GM18519 (cell line): ENCODE measurements at regions not wholly inside any gene's neighbourhood (a gene's known extent, or its start where the extent isn't known, plus 50 kb on each side); places are given as distances from the start of the nearest gene placed in this dataset.
"Not testable (repeated sequence)": the region's sequence is repeated elsewhere in the genome, so short reads cannot be mapped to it uniquely, and the experiment has no call there.

Experiments used
- ATAC-seq: cut with Tn5 transposase; IDR thresholded peaks from one replicate; pipeline ENCODE4 v1.9.1; 2021; ENCODE audit warnings: mild to moderate bottlenecking, moderate library complexity; ENCODE audit not compliant: unreplicated experiment, low FRiP score

- no peak for ATAC-seq
These were observed 153.9 kb upstream of the CES5A start for GRCh38 chr16:56029026-56029425.

GRCh38 chr16:56022818-56023217, 147.6 kb upstream of the CES5A start:
- no peak for ATAC-seq

DNA sequence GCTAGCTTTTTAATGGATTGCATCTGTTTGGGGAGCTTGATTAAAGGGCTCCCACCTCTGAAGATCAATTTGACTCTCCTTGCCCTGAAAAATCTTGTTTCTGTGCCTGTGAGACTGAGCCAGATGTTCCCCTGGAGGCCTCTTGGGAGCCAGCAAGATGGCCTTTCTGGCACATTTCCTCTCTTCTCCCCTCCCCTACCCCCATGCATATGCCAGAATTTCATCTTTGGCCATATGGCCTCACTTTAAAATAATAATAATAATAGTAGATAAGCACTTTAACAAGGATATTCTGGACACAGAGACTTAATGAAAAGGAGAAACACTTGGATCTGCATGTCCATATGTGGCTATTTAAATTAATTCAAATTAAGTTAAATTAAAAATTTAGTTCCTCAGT, 144.1 kb upstream of the CES5A start:
- ATAC-seq: no peak

DNA sequence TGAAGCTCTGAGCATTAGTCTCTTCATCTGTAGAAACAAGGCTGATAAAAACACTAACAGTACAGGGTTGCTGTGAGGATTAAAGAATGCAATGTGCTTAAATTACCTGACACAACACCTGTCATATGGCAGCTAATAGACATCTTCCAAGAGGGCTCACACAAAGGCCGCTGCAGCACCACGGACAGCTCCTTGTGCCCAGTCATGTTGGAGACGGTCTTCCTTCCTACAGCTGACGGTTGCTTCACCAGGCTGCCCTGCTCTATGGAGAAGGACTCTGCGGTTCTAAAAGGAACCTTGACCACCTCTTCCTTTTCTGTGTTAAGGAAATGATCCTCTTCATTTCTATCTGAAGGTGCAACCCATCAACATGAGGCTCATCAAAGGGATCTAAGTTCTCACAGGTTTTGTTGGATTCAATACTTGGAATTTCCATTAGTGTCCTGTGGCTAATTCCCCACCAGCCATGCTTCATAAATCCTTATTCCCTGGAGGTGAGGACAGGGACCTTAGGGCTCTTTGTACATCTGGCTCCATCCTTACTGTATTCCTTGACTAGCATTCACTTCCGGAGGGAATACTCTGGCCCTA, 138.9 kb upstream of the CES5A start:
- no peak for ATAC-seq

DNA sequence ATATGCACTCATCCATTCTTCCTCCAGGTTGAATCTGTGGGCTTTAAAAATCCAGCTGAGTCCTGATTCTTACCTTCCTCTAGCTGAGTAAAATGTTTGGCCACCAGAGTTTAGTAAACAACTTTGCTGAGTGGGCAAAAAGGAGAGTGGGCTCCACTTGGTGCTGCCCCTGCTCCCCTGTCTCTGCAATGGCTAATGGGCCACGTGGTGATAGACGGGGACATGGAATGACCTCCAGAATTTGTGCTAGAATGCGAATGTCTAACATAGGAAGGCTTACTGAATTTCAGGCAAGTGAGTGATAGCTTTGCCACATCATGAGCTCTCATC, 137.3 kb upstream of the CES5A start:
- no peak for ATAC-seq

DNA sequence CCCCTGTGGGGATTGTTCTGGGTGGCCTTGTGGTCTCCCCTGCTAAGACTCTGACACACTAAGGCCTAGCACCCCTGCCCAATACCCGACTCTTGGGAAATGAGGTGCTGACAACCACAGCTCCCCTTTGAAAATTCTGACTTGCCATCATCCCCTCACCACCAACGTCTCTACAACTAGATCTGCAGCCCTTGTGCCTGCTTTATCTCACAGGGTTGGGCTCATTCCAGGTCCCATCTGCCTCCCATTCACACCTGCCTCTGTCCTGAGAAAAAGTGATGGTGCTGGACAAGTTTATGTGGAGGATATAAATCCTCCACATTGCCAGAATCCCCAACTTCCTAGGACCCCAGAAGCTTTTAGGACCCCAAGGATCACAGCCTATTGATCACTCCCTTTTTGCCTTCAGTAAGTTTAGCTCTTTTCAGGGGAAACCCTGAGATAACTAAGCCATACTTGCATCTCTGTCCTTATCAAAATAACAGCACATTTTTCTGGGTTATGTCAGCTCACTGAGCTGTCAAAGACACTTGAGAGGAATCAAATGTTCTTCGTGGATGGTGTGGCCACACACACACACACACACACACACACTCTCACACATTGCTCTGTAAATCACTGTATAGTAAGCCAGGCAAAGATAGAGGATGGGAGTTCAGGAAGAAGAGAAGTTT, 136.8 kb upstream of the CES5A start:
- ATAC-seq: no peak

DNA sequence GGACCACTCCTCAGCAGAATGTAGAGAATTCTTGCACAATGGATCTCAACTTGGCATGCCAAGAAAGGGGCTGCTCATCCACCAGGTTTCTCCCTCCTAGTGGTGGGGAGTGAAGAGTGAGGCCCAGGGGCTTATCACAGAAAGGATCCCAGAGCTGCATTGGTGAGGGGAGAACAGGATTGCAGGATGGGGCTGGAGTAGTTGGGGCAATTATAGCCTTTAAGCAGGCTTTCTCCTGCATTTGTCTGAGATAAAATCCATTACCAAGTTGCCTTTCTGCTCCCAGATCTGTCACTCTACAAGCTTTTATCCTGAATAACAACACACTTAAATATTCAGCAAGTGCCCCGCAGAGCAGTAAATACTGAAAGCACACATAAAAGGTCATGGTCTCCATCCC, 130.8 kb upstream of the CES5A start:
- ATAC-seq: no peak

DNA sequence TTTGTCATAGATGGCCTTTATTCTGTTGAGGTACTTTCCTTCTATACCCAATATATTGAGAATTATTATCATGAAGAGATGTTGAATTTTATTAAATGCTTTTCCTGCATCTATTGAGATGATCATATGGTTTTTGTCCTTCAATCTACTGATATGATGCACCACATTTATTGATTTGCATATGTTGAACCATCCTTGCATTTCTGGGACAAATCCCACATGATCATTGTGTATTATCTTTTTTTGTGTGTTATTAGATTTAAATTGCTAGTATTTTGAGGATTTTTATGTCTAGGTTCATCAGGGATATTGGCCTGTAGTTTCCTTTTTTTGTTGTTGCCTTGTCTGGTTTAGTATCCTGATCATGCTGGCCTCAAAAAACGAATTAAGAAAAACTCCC, 124.5 kb upstream of the CES5A start:
- ATAC-seq: no peak

DNA sequence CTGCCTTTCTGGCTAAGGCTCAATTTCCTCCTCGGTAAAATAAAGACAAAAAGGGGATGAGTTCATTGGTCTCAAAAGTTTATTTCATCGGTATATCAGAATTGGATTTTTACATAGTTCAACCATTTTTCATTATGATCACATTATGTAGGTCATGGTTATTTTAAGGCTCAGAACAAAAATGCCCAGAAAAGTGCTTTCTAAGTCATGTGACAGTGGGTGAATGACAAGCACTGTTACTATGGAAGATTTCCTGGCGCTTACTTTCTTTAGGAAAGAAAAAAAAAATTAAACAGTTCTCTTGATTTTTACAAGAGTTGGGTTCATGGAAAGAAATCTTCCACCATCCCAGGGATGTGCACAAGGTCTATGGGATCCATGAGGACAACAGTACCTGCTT, 117.9 kb upstream of the CES5A start:
- ATAC-seq: no peak

- ATAC-seq: no peak
These were observed 117.4 kb upstream of the CES5A start for GRCh38 chr16:55992551-55992950.

DNA sequence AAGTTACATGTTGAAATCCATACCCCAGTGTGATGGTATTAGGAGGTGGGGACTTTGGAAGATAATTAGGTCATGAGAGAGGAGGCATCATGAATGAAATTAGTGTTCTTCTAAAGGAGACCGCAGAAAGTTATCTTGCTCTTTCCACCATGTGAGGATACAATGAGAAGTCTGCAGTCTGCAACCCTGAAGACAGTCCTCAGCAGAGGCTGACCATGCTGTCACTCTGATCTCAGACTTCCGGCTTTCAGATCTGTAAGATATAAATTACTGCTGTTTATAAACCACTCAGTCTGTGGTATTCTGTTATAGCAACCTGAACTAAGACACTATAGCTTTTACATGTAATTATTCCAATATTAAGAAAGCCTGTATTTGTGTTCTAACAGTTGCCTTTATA, 116.7 kb upstream of the CES5A start:
- ATAC-seq: no peak

- no peak for ATAC-seq
These were observed 114.4 kb upstream of the CES5A start for GRCh38 chr16:55989569-55989907.

DNA sequence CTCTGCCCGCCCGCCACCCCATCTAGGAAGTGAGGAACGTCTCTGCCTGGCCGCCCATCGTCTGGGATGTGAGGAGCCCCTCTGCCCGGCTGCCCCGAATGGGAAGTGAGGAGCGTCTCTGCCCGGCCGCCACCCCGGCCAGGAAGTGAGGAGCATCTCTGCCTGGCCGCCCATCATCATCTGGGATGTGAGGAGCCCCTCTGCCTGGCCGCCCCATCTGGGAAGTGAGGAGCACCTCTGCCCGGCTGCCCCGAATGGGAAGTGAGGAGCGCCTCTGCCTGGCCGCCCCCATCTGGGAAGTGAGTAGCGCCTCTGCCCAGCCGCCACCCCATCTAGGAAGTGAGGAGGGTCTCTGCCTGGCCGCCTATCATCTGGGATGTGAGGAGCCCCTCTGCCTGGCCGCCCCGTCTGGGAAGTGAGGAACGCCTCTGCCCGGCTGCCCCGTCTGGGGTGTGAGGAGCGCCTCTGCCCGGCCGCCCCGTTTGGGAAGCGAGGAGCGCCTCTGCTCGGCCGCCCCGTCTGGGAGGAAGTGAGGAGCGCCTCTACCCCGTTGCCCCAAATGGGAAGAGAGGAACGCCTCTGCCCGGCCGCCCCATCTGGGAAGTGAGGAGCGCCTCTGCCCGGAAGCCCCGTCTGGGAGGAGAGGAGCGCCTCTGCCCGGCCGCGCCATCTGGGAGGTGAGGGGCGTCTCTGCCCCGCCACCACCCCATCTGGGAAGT, 113.8 kb upstream of the CES5A start:
- not testable (repeated sequence) for ATAC-seq

DNA sequence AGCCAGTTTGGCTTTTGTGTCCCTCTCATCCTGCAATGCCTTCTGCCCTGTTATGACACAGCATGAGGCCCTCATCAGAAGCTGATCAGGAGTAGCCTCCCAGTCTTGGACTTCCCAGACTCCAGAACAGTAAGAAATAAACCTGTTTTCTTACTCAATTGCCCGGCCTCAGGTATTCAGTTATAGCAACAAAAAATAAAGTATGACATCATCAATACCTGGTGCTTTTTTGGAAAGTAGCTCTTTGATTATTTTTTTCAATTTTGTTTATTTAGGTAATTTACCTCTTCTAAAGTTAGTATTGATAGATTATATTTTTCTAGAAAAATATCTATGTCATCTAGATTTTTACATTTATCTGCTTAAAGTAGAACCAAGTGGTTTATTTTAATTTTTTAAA, 112.8 kb upstream of the CES5A start:
- no peak for ATAC-seq

DNA sequence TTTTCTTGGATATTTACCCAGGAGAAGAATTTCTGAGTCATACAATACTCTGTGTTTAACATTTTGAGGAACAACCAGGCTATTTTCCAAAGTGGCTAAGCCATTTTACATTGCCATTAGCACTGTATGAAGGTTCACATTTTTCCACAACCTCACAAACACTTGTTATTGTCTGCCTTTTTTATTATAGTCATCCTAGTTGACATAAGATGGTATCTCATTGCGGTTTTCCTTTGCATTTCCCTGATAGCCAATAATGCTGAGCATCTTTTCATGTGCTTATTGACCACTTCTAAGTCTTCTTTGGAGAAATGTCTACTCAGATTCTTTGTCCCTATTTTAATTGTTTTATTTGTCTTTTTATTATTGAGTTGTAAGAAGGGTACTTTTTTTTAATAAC, 107.4 kb upstream of the CES5A start:
- ATAC-seq: no peak

- no peak for ATAC-seq
These were observed 106.4 kb upstream of the CES5A start for GRCh38 chr16:55981557-55981956.

DNA sequence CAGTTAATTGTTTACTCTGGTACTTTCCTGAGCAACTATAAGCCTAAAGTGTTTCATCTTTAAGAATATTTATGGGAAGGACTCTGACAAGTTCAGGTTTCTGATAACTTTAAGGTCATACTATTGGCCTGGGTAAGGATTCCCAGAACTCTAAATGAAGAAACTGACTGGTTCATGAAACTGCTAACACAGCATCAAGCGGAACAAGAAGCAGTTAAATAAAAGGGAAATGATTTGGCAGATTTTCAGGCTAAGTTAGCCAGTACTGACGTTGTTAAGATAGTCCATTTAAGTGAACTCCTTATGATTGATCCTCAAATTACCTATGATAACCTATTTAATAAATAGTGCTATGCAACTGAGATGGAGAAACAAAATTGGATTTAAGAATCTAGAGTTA, 101.6 kb upstream of the CES5A start:
- ATAC-seq: no peak

DNA sequence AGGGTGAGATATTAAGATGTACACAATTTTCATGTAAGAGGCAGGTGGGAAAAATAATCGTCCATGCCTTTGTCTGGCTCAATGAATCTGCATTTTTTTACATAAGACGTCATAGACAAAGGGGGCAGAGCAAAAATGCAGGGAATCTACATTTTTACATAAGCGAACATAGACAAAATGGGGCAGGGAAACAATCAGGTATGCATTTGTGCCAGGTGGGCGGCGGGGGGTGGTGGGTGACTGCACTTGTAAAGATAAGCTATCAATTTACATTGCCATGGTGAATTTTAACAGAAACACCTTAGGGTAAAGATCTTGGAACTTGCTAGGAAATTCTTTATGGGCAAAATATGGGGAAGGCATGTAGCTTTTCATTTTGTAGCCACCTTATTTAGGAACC, 96.3 kb upstream of the CES5A start:
- ATAC-seq: no peak

DNA sequence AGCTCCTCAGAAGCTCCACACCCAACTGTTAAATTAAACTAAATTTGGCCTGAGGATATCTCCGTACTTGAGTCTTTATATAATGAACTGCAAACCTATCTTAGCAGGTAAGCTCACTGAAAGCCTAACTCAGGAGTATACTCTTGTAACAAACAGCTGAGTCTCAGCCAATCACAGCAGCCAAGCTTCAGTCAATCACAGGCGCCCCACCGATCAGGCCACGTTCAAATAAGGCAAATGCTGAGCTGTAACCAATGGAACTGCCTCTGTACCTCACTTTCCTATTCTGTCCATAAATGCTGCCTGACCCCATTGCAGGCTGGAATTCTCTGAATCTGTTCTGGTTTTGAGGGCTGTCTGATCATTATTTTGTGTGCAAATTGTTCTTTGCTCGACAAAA, 93.0 kb upstream of the CES5A start:
- ATAC-seq: no peak

DNA sequence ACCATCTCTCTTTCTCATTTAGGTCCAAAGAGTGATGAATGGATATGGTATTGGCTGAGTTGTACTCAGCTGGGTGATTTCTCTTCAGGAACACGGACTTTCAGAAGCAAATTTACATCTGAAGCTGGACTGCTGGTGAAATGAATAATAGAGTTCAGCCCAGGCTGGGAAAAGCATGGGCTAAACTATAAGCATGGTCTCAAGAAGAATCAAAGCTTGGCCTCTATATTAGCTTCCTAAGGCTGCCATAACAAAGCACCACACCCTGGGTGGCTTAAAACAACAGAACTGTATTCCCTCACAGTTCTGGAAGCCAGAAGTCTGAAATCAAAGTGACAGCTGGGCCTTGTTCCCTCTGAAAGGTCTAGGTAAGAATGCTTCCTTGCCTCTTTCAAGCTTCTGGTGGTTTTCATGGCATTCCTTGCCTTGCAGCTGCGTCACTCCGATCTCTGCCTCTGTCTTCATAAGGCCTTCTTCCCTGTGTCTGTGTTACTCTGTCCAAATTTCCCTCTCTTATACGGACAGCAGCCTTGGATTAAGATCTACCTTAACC, 89.8 kb upstream of the CES5A start:
- no peak for ATAC-seq

GRCh38 chr16:55955845-55956244, 80.7 kb upstream of the CES5A start:
- no peak for ATAC-seq

- ATAC-seq: no peak
These were observed 80.3 kb upstream of the CES5A start for GRCh38 chr16:55955424-55955823.
